Transverse colon (tissue), 4 donors: ENCODE measurements at regions not wholly inside any gene's neighbourhood (a gene's known extent, or its start where the extent isn't known, plus 50 kb on each side); places are given as distances from the start of the nearest gene placed in this dataset.

Source experiments
- CTCF ChIP-seq, 5 experiments: fragments of 200-600 bp in 3 of 5; fragments of 450-650 bp in 2 of 5; sonication (generic) in 3 of 5; IDR thresholded peaks; 1 replicate in 2 of 5; 2 replicates in 3 of 5; pipeline ENCODE4 v1.5.1; 2016 to 2017; ENCODE audit warnings: antibody characterized with exemption in 5 of 5, inconsistent platforms in 3 of 5, mild to moderate bottlenecking in 2 of 5, moderate library complexity in 1 of 5
- POLR2A ChIP-seq: fragments of 450-650 bp; IDR thresholded peaks from one replicate; pipeline ENCODE4 v1.6.1; 2016; ENCODE audit warnings: antibody characterized with exemption, mild to moderate bottlenecking, moderate library complexity
- POLR2AphosphoS5 ChIP-seq, 3 donors: sonication (generic); formaldehyde crosslinking; IDR thresholded peaks; one replicate each; pipeline ENCODE4 v1.6.1; 2016; ENCODE audit warnings: antibody characterized with exemption in 3 of 3

GRCh38 chr7:68321076-68321639 is 1277.1 kb upstream of the AUTS2 start:
- TF ChIP-seq POLR2A (no peak), CTCF (IDR thresholded peaks at IDR 0.05) (no peak), POLR2AphosphoS5 (IDR thresholded peaks at IDR 0.05) (no peak)
